Lower leg skin (tissue), 3 donors: ENCODE measurements at regions not wholly inside any gene's neighbourhood (a gene's known extent, or its start where the extent isn't known, plus 50 kb on each side); places are given as distances from the start of the nearest gene placed in this dataset.

Experiments used
- CTCF ChIP-seq, 3 donors: fragments of 450-650 bp; IDR thresholded peaks; one replicate each; pipeline ENCODE4 v1.5.1; 2016; ENCODE audit warnings: antibody characterized with exemption in 3 of 3, mild to moderate bottlenecking in 3 of 3, moderate library complexity in 2 of 3
- POLR2A ChIP-seq, 2 donors: fragments of 450-650 bp; IDR thresholded peaks; one replicate each; pipeline ENCODE4 v1.6.1; 2016 to 2017; ENCODE audit warnings: antibody characterized with exemption in 2 of 2, mild to moderate bottlenecking in 1 of 2, moderate library complexity in 1 of 2

- no peak for TF ChIP-seq CTCF (IDR thresholded peaks at IDR 0.05)
- TF ChIP-seq POLR2A (IDR thresholded peaks at IDR 0.05) = no peak
Observed at GRCh38 chr11:115656041-115656440, 151.8 kb upstream of the CADM1 start.
